OCI-LY1 (cell line): ENCODE measurements at regions not wholly inside any gene's neighbourhood (a gene's known extent, or its start where the extent isn't known, plus 50 kb on each side); places are given as distances from the start of the nearest gene placed in this dataset.

Experiments used
- EZH2 ChIP-seq: fragments of 200-600 bp; sonication (generic), shearing (Covaris generic); IDR thresholded peaks from 2 replicates; pipeline ENCODE4 v1.8.0; 2017; ENCODE audit warnings: borderline replicate concordance, mixed run types, mild to moderate bottlenecking, antibody characterized with exemption, low read length, moderate library complexity, mixed read lengths
- TF ChIP-seq, protein P1 (sequence below): fragments of 200-600 bp; sonication (generic), shearing (Covaris generic); IDR thresholded peaks from 2 replicates; pipeline ENCODE4 v1.5.1; 2017; ENCODE audit warnings: mild to moderate bottlenecking, antibody characterized with exemption, low read length, moderate library complexity, mixed read lengths

DNA sequence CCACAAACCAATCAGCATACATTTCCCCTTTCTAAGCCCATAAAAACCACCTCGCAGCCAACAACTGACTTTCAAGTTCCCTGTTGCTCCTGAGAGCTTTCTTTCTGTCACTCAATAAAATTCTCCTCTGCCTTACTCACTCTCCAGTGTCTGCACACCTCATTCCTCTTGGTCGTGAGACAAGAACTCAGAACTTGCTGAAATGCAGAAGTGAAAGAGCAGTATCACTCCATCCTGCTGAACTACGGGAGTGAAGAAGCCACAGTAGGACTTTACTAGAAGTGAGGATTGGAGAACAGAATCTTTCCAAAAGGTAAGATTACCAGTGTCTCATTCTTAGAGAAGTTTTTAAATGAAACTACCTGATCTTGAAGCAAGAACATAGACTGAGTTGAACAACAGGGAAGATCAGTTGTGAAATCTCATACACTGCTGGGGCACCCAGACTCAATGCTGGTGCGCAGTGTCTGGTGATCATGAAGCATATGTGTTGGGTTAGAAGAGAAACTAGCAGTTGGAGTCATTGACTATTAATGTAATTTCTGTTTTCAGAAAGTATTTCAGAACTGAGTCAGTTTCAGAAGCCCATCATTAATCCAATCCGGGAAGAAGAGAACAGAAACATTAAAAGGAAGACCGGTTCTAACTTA lies 726.9 kb upstream of the TMPRSS15 start:
- TF ChIP-seq, protein P1, sequence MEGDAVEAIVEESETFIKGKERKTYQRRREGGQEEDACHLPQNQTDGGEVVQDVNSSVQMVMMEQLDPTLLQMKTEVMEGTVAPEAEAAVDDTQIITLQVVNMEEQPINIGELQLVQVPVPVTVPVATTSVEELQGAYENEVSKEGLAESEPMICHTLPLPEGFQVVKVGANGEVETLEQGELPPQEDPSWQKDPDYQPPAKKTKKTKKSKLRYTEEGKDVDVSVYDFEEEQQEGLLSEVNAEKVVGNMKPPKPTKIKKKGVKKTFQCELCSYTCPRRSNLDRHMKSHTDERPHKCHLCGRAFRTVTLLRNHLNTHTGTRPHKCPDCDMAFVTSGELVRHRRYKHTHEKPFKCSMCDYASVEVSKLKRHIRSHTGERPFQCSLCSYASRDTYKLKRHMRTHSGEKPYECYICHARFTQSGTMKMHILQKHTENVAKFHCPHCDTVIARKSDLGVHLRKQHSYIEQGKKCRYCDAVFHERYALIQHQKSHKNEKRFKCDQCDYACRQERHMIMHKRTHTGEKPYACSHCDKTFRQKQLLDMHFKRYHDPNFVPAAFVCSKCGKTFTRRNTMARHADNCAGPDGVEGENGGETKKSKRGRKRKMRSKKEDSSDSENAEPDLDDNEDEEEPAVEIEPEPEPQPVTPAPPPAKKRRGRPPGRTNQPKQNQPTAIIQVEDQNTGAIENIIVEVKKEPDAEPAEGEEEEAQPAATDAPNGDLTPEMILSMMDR, result no peak
- TF ChIP-seq EZH2, result no peak
